ENCODE measurements at regions not wholly inside any gene's neighbourhood (a gene's known extent, or its start where the extent isn't known, plus 50 kb on each side); places are given as distances from the start of the nearest gene placed in this dataset.

DNA sequence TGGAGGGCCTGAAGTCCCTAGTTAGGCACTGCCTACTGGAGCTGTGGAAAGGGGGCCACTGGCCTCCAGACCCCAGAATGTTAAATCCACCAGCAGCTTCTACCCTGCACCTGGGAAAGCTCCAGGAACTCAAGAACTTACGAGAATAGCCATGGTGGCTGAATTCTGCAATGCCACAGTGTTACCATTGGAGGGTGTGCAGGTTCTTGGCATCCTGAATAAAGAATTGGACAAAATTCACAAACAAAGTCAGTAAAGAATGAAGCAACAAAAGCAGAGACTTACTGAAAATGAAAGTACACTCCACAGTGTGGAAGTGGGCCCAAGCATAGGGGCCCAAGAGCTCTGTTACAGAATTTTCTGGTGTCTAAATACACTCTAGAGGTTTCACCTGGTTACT lies 107.0 kb downstream of the PRDM9 start:
- TF ChIP-seq CSDC2 (CRISPR knock-in tag; IDR thresholded peaks at IDR 0.05) (no peak), ZC3H10 (CRISPR knock-in tag; IDR thresholded peaks at IDR 0.05) (no peak), ZNF8 (CRISPR knock-in tag; IDR thresholded peaks at IDR 0.05) (no peak), ESRRG (CRISPR knock-in tag; IDR thresholded peaks at IDR 0.05) (no peak), ZFP30 (CRISPR knock-in tag; IDR thresholded peaks at IDR 0.05) (no peak), RARB (CRISPR knock-in tag; IDR thresholded peaks at IDR 0.05) (no peak), ZNF70 (CRISPR knock-in tag; IDR thresholded peaks at IDR 0.05) (no peak), TOX (CRISPR knock-in tag; IDR thresholded peaks at IDR 0.05; ENCODE audit: borderline replicate concordance) (no peak), SNAI2 (CRISPR knock-in tag; IDR thresholded peaks at IDR 0.05) (no peak), ZFP3 (CRISPR knock-in tag; IDR thresholded peaks at IDR 0.05) (no peak), ARNTL (CRISPR knock-in tag; IDR thresholded peaks at IDR 0.05; ENCODE audit: borderline replicate concordance, low read depth) (no peak)
- TF ChIP-seq, protein P1, sequence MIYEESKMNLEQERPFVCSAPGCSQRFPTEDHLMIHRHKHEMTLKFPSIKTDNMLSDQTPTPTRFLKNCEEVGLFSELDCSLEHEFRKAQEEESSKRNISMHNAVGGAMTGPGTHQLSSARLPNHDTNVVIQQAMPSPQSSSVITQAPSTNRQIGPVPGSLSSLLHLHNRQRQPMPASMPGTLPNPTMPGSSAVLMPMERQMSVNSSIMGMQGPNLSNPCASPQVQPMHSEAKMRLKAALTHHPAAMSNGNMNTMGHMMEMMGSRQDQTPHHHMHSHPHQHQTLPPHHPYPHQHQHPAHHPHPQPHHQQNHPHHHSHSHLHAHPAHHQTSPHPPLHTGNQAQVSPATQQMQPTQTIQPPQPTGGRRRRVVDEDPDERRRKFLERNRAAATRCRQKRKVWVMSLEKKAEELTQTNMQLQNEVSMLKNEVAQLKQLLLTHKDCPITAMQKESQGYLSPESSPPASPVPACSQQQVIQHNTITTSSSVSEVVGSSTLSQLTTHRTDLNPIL (CRISPR knock-in tag; IDR thresholded peaks at IDR 0.05; ENCODE audit: low read depth): no peak
- TF ChIP-seq, protein P2, sequence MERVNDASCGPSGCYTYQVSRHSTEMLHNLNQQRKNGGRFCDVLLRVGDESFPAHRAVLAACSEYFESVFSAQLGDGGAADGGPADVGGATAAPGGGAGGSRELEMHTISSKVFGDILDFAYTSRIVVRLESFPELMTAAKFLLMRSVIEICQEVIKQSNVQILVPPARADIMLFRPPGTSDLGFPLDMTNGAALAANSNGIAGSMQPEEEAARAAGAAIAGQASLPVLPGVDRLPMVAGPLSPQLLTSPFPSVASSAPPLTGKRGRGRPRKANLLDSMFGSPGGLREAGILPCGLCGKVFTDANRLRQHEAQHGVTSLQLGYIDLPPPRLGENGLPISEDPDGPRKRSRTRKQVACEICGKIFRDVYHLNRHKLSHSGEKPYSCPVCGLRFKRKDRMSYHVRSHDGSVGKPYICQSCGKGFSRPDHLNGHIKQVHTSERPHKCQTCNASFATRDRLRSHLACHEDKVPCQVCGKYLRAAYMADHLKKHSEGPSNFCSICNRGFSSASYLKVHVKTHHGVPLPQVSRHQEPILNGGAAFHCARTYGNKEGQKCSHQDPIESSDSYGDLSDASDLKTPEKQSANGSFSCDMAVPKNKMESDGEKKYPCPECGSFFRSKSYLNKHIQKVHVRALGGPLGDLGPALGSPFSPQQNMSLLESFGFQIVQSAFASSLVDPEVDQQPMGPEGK (CRISPR knock-in tag; IDR thresholded peaks at IDR 0.05; ENCODE audit: borderline replicate concordance): no peak

Measured in SK-N-SH treated with all-trans-retinoic acid at 6 μM for 48 hours (cell line).